Activated CD8-positive, alpha-beta memory T cell treated with anti-CD3 and anti-CD28 coated beads, Interleukin-2, amount 10 ng/mL, durations not matched to agents 7 days and 5 days (primary cell): ENCODE measurements at regions not wholly inside any gene's neighbourhood (a gene's known extent, or its start where the extent isn't known, plus 50 kb on each side); places are given as distances from the start of the nearest gene placed in this dataset.

Experiments
- ATAC-seq: fragments of 150-1000 bp; cut with Tn5 transposase; one replicate; pipeline ENCODE4 v1.10.0; 2021; ENCODE audit warnings: moderate library complexity
- CTCF ChIA-PET: fragments of 350-600 bp; sonication (Branson Sonifier 250); formaldehyde crosslinking; loops from one replicate; lab custom pipeline; 2021; ENCODE audit warnings: antibody characterized with exemption; lab: Charles Lee
- DNase-seq: peaks from one replicate; pipeline ENCODE4 v3.0.0-alpha.2; 2020
- H3K27ac Mint-ChIP-seq: one replicate; pipeline ENCODE4 v1.8.0; 2021; ENCODE audit warnings: mild to moderate bottlenecking, mixed read lengths
- H3K27me3 Mint-ChIP-seq: one replicate; pipeline ENCODE4 v1.8.0; 2021; ENCODE audit warnings: mixed read lengths
- H3K36me3 Mint-ChIP-seq: one replicate; pipeline ENCODE4 v1.8.0; 2021; ENCODE audit warnings: mild to moderate bottlenecking, mixed read lengths
- H3K4me1 Mint-ChIP-seq: one replicate; pipeline ENCODE4 v1.8.0; 2021; ENCODE audit warnings: mixed read lengths
- H3K4me3 Mint-ChIP-seq: one replicate; pipeline ENCODE4 v1.8.0; 2021; ENCODE audit warnings: mild to moderate bottlenecking, moderate library complexity, mixed read lengths
- H3K9me3 Mint-ChIP-seq: one replicate; pipeline ENCODE4 v1.8.0; 2022; ENCODE audit warnings: low read depth, mixed read lengths

GRCh38 chr13:22744688-22745452, 435.9 kb upstream of the SGCG start:
- CTCF ChIA-PET: no interaction called here
- ATAC-seq (no peak), DNase-seq (no peak)
- no peaks in the 10 kb centered on the region for H3K36me3 Mint-ChIP-seq
- no peak overlapping the region for H3K27ac Mint-ChIP-seq
- no peaks in the 10 kb centered on the region for H3K4me1 Mint-ChIP-seq
- no peak overlapping the region for H3K4me3 Mint-ChIP-seq
- no peaks in the 10 kb centered on the region for H3K9me3 Mint-ChIP-seq
- no peaks in the 10 kb centered on the region for H3K27me3 Mint-ChIP-seq

DNA sequence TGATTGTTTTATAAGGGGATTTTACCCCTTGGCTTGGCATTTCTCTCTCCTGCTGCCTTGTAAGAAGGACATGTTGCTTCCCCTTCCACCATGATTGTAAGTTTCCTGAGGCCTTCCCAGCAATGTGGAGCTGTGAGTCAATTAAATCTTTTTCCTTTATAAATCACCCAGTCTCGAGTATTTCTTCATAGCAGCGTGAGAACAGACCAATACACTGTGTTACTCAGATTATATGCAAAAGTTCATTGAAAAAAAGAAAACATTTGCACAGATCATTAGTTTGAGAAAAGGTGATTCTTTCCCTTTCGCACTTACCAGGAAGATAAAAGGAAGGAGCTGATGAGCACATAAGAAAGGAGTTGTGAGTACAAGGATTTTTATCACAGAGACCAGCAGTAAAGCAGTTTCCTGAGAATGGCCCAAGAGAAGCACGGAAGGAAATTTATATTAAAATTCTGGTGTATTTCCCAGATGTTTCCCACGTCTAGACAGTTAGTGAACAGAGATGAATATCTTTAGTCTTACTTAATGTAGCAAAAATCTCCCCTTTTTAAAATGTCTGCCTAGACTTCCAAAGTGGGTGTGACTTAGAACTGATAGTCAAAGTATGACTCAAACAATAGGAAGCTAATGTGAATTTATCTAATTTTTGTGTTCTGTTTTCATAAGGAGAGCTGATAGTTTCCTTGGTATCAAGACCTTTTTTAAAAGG, 431.8 kb upstream of the SGCG start:
- H3K36me3 Mint-ChIP-seq: no peaks in the 10 kb centered on the region
- CTCF ChIA-PET: no interaction called here
- ATAC-seq: no peak
- H3K4me1 Mint-ChIP-seq: no peaks in the 10 kb centered on the region
- H3K9me3 Mint-ChIP-seq: peaks cover 5% of the 10 kb centered on the region
- H3K27ac Mint-ChIP-seq: no peak overlapping the region
- no peak for DNase-seq
- no peak overlapping the region for H3K4me3 Mint-ChIP-seq
- no peaks in the 10 kb centered on the region for H3K27me3 Mint-ChIP-seq

- Mint-ChIP-seq H3K27me3 (no peaks in the 10 kb centered on the region), H3K4me1 (no peaks in the 10 kb centered on the region), H3K9me3 (peaks cover 5% of the 10 kb centered on the region), H3K27ac (no peak overlapping the region), H3K36me3 (no peaks in the 10 kb centered on the region), H3K4me3 (no peak overlapping the region)
- no peak for DNase-seq
- CTCF ChIA-PET: no interaction called here
- ATAC-seq: no peak
These were observed 431.2 kb upstream of the SGCG start for GRCh38 chr13:22749626-22750025.

- Mint-ChIP-seq H3K36me3 (no peaks in the 10 kb centered on the region), H3K4me1 (no peaks in the 10 kb centered on the region), H3K9me3 (peaks cover 5% of the 10 kb centered on the region), H3K4me3 (no peak overlapping the region), H3K27me3 (peaks cover 4% of the 10 kb centered on the region), H3K27ac (no peak overlapping the region)
- CTCF ChIA-PET: interaction anchor here (1.0 kb wide), 1 partner anchor 1120 kb away, joined by 3 read pairs; no protein-coding TSS in a partner anchor
- no peak for DNase-seq
- no peak for ATAC-seq
These were observed 423.2 kb upstream of the SGCG start for GRCh38 chr13:22757530-22758120.

DNA sequence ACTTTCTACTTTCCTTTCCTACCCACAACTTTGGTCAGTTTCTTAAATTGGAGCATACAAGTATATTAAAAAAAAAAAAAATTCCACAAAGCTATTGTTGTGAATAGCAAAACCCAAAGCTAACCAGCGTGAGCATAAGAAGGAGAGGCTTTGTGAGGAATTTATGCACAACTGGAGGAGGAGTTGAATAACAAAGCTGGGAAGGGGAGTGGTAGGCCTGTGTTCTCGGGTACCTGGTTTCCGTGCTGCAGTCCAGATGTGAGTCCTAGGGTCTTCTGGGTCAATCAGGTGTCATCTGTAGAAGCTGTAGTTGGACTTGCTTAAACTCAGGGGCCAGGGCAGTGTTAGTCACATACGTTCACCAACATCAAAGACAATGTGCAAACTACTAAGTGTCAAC, 422.5 kb upstream of the SGCG start:
- Mint-ChIP-seq H3K27me3 (peaks cover 4% of the 10 kb centered on the region), H3K27ac (no peak overlapping the region), H3K4me3 (no peak overlapping the region), H3K9me3 (peaks cover 5% of the 10 kb centered on the region), H3K36me3 (no peaks in the 10 kb centered on the region), H3K4me1 (no peaks in the 10 kb centered on the region)
- DNase-seq: no peak
- no peak for ATAC-seq
- CTCF ChIA-PET: no interaction called here

DNA sequence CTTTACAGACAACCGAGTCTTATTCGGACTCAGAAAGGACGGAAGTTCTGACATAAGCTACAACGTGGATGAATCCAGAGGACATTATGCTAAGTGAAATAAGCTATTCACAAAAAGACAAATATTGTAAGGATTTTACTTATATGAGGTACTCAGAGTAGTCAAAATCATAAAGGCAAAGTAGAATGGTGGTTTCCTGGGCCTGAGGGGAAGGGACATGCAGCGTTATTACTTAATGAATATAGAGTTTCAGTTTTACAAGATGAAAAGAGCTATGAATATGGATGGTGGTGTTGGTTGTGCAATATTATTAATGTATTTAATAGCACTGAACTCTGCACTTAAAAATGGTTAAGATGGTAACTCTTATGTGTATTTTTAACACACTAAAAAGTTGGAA, 419.1 kb upstream of the SGCG start:
- no peak for DNase-seq
- H3K9me3 Mint-ChIP-seq: no peaks in the 10 kb centered on the region

GRCh38 chr13:22765547-22765946, 415.2 kb upstream of the SGCG start:
- Mint-ChIP-seq H3K4me1 (no peaks in the 10 kb centered on the region), H3K27ac (no peak overlapping the region), H3K9me3 (no peaks in the 10 kb centered on the region), H3K27me3 (peaks cover 4% of the 10 kb centered on the region), H3K4me3 (no peak overlapping the region), H3K36me3 (no peaks in the 10 kb centered on the region)
- DNase-seq (no peak), ATAC-seq (no peak)
- CTCF ChIA-PET: no interaction called here

More for the DNA sequence above, 419.1 kb upstream of the SGCG start:
- no peak for ATAC-seq
- H3K4me3 Mint-ChIP-seq: no peak overlapping the region
- CTCF ChIA-PET: no interaction called here
- H3K27me3 Mint-ChIP-seq: peaks cover 4% of the 10 kb centered on the region
- no peaks in the 10 kb centered on the region for H3K36me3 Mint-ChIP-seq
- no peak overlapping the region for H3K27ac Mint-ChIP-seq
- H3K4me1 Mint-ChIP-seq: no peaks in the 10 kb centered on the region

DNA sequence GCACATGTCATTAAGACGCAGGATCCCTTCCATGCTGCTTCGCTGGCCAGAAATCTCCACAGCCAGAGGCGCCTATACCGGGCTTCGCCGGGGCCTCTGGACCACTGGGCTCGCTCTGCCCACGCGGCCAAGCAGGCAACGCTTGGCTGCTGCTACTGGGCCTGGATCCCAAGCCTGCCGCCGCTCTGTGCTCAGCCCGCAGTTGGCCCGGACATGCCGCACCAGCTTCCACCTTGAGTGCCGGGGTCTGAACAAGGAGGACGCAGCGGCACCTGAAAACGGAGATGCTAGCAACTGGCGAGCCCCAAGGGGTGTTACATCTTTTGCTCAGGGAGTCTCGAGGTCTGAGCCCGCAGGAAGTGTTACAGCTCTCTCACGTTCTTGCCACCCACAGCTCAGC, 409.9 kb upstream of the SGCG start:
- H3K27ac Mint-ChIP-seq: no peak overlapping the region
- H3K9me3 Mint-ChIP-seq: no peaks in the 10 kb centered on the region
- DNase-seq (no peak), ATAC-seq (no peak)
- H3K4me3 Mint-ChIP-seq: no peak overlapping the region
- H3K27me3 Mint-ChIP-seq: no peaks in the 10 kb centered on the region
- no peaks in the 10 kb centered on the region for H3K36me3 Mint-ChIP-seq
- H3K4me1 Mint-ChIP-seq: no peaks in the 10 kb centered on the region
- CTCF ChIA-PET: no interaction called here

DNA sequence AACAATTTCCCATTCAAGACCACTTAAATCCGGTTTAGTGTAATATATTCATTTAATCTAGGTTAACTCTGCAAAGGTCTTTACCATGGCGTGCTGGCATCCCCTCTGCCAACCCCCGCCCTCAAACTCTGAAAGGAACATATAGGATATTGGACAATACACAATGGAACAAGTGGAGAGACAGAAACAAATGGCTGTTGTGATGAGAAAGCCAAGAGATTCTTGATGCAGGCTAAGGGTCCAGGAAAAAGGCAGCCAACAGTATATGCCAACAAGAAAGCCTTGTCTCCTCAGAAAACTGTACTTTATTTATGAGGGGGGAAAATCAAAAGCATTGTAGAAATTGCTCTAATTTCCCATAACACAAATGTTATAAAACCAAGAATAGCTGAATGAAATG, 407.3 kb upstream of the SGCG start:
- no peak for ATAC-seq
- Mint-ChIP-seq H3K4me3 (no peak overlapping the region), H3K4me1 (no peaks in the 10 kb centered on the region), H3K36me3 (no peaks in the 10 kb centered on the region), H3K9me3 (no peaks in the 10 kb centered on the region), H3K27ac (no peak overlapping the region), H3K27me3 (no peaks in the 10 kb centered on the region)
- CTCF ChIA-PET: no interaction called here
- no peak for DNase-seq

DNA sequence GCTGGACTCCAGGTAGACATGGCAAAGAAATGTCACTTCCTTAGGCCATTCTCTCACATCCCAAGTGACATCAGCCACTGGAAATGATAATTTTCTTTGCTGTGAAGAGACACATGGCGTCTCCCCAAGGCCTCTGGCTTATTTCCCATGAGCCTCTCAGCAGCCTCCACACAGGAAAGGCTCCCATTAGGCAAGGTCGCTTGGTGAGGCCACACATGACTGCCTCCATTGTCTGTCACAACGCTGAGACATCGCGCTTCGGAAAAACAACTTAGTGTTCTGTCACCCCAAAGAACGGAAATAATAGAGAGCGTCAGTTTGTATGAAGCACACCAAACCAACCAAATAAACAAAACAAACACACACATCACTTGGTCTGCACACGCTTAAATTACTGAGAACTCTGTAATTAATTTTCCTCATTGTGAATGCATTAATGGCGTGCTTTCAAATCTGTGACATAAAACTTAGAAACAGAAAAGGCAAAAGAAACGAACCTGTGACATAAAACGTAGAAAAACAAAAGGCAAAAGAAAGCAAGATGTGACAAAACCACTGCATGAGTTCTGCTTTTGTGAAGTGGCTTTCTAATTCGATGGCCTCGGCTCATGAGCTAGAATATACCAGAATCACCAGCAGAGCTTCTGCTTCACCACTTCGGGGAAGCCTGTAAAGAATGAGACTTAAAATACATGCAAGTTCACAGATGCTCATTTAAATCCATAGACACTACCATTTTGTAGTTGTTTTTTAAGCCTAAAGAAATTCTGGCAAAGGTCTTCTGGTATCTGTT, 404.2 kb upstream of the SGCG start:
- Mint-ChIP-seq H3K9me3 (no peaks in the 10 kb centered on the region), H3K27ac (no peak overlapping the region), H3K36me3 (no peaks in the 10 kb centered on the region), H3K27me3 (no peaks in the 10 kb centered on the region), H3K4me1 (no peaks in the 10 kb centered on the region), H3K4me3 (no peak overlapping the region)
- DNase-seq (no peak), ATAC-seq (no peak)
- CTCF ChIA-PET: no interaction called here

GRCh38 chr13:22777207-22777606, 403.6 kb upstream of the SGCG start:
- ATAC-seq (no peak), DNase-seq (no peak)
- no peak overlapping the region for H3K27ac Mint-ChIP-seq
- H3K36me3 Mint-ChIP-seq: no peaks in the 10 kb centered on the region
- H3K27me3 Mint-ChIP-seq: no peaks in the 10 kb centered on the region
- CTCF ChIA-PET: no interaction called here
- no peaks in the 10 kb centered on the region for H3K9me3 Mint-ChIP-seq
- no peaks in the 10 kb centered on the region for H3K4me1 Mint-ChIP-seq
- H3K4me3 Mint-ChIP-seq: no peak overlapping the region

DNA sequence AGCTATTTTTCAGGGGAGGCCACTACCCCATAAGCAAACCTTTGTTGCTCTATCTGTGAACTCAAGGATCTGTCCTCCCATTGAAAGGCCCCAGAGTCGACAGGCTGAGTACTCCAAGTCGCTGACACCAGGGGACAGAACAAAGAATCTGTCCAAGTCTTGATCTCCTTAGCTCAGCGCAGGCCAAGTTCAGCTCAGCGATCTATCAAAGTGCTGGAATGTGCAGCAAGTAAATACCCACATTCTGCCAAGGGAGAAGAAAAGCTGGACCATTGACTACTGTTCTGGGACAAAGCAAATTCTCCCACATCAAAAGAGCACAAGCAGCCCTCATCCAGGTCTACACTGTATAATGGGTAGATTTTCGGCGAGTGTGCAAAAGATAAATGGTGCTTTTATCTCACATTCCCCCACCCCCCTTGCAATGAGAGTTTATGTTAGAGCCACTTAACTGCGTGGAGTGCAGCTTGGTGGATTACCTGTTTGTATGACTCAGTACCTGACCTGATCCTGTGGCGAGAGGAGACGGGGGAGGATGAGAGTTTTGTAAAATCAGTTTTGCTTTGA, 391.7 kb upstream of the SGCG start:
- CTCF ChIA-PET: no interaction called here
- no peak overlapping the region for H3K4me3 Mint-ChIP-seq
- H3K27ac Mint-ChIP-seq: no peak overlapping the region
- no peak for ATAC-seq
- H3K36me3 Mint-ChIP-seq: no peaks in the 10 kb centered on the region
- H3K4me1 Mint-ChIP-seq: no peaks in the 10 kb centered on the region
- DNase-seq: no peak
- H3K27me3 Mint-ChIP-seq: peaks cover 8% of the 10 kb centered on the region
- no peaks in the 10 kb centered on the region for H3K9me3 Mint-ChIP-seq

DNA sequence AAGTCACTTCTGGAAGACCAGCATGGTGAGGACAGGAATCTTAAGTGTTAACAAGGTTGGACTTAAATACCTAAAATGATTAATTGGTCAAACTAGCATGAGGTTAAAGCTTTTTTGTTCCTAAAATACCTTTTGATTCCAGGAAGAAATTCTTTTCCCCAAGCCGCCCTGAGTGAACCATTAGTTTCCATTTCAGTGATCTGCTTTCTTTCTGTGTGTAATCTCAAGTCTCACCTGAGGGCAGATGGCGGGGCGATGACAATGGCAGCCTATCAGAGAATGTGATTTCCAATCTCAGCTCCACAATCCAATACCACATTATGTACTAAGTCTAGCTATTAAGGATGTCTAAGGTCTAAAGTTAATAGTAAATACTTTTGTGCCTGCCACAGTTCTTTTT, 390.9 kb upstream of the SGCG start:
- H3K36me3 Mint-ChIP-seq: no peaks in the 10 kb centered on the region
- no peaks in the 10 kb centered on the region for H3K4me1 Mint-ChIP-seq
- ATAC-seq (no peak), DNase-seq (no peak)
- no peak overlapping the region for H3K4me3 Mint-ChIP-seq
- H3K27me3 Mint-ChIP-seq: peaks cover 8% of the 10 kb centered on the region
- no peaks in the 10 kb centered on the region for H3K9me3 Mint-ChIP-seq
- CTCF ChIA-PET: no interaction called here
- H3K27ac Mint-ChIP-seq: no peak overlapping the region
